GM23248 (cell line): ENCODE measurements at regions not wholly inside any gene's neighbourhood (a gene's known extent, or its start where the extent isn't known, plus 50 kb on each side); places are given as distances from the start of the nearest gene placed in this dataset.

ENCODE experiments used
- DNase-seq: peaks from one replicate; pipeline ENCODE4 v3.0.0-alpha.2; 2015
- H2AFZ ChIP-seq: fragments of 200-600 bp; sonication (generic); 2 replicates; pipeline ENCODE4 v1.6.1; 2016; ENCODE audit warnings: antibody characterized with exemption
- H3F3A ChIP-seq: fragments of 200-600 bp; sonication (generic); 2 replicates; pipeline ENCODE4 v1.6.1; 2016; ENCODE audit warnings: mild to moderate bottlenecking, antibody characterized with exemption, mixed run types; ENCODE audit not compliant: insufficient read depth
- H3K27ac ChIP-seq: fragments of 200-600 bp; sonication (generic); 2 replicates; pipeline ENCODE4 v1.5.1; 2016; ENCODE audit warnings: mild to moderate bottlenecking
- H3K27me3 ChIP-seq: fragments of 200-600 bp; sonication (generic); replicated peaks from 2 replicates; pipeline ENCODE4 v1.6.1; 2016; ENCODE audit warnings: mild to moderate bottlenecking; ENCODE audit not compliant: insufficient read depth
- H3K36me3 ChIP-seq: fragments of 200-600 bp; sonication (generic); 2 replicates; pipeline ENCODE4 v1.6.1; 2016; ENCODE audit warnings: low read depth, mild to moderate bottlenecking
- H3K4me1 ChIP-seq: fragments of 200-600 bp; sonication (generic); 2 replicates; pipeline ENCODE4 v1.6.1; 2016; ENCODE audit warnings: mild to moderate bottlenecking; ENCODE audit not compliant: insufficient read depth
- H3K4me2 ChIP-seq: fragments of 200-600 bp; sonication (generic); one replicate; pipeline ENCODE4 v1.6.1; 2016; ENCODE audit warnings: mild to moderate bottlenecking; ENCODE audit not compliant: unreplicated experiment
- H3K4me3 ChIP-seq: fragments of 200-600 bp; sonication (generic); 2 replicates; pipeline ENCODE4 v1.5.1; 2016; ENCODE audit warnings: mild to moderate bottlenecking
- H3K79me2 ChIP-seq: fragments of 200-600 bp; sonication (generic); 2 replicates; pipeline ENCODE4 v1.6.1; 2016; ENCODE audit warnings: mild to moderate bottlenecking; ENCODE audit not compliant: insufficient read depth
- H3K9ac ChIP-seq: fragments of 200-600 bp; sonication (generic); 2 replicates; pipeline ENCODE4 v1.6.1; 2016; ENCODE audit warnings: mild to moderate bottlenecking
- H3K9me2 ChIP-seq: fragments of 200-600 bp; sonication (generic); 2 replicates; pipeline ENCODE4 v1.6.1; 2016; ENCODE audit warnings: mixed run types, mild to moderate bottlenecking, moderate library complexity; ENCODE audit not compliant: insufficient read depth
- H3K9me3 ChIP-seq: fragments of 200-600 bp; sonication (generic); one replicate; pipeline ENCODE4 v1.6.1; 2017; ENCODE audit warnings: low read depth
- H4K20me1 ChIP-seq: fragments of 200-600 bp; sonication (generic); 2 replicates; pipeline ENCODE4 v1.6.0; 2016; ENCODE audit not compliant: insufficient read depth
- EZH2 ChIP-seq: fragments of 200-600 bp; sonication (generic); IDR thresholded peaks from 2 replicates; pipeline ENCODE4 v1.6.1; 2018; ENCODE audit warnings: antibody characterized with exemption, mild to moderate bottlenecking; ENCODE audit not compliant: insufficient read depth, poor library complexity, severe bottlenecking
- EZH2phosphoT487 ChIP-seq: fragments of 200-600 bp; sonication (generic); IDR thresholded peaks from 2 replicates; pipeline ENCODE4 v1.6.1; 2018; ENCODE audit warnings: antibody characterized with exemption, moderate library complexity, mild to moderate bottlenecking, low read depth; ENCODE audit not compliant: insufficient read depth
- WGBS, 2 experiments: methylation state at CpG; one replicate each; pipeline ENCODE4 v1.1.6; 2015 to 2017; ENCODE audit warnings: low lambda C conversion rate in 2 of 2, low coverage in 1 of 2; ENCODE audit errors: missing lambda C conversion rate in 2 of 2; 5-methylcytosine and 5-hydroxymethylcytosine counted together
- in situ Hi-C: fragments of 300-500 bp; cut with MboI; formaldehyde crosslinking; loops from 2 replicates; pipeline ENCODE4 v1.15.0; 2020

DNA sequence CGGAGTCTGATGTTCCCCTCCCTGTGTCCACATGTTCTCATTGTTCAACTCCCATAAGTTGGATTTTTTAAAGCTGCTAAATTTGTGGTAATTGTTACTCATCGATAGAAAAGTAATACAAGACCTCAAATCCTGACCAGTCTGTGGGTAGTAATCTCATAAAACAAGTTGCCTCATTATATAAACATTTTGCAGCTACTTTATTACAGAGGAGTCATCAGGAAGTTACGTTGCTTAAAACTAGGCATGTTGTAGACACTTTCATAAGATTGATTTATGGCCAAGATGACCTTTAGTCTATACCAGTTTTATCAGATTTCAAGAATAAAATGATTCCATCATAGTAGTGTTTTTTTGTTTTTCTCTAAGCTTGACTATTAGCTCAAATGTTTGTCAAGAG is 208.8 kb downstream of the GIPC2 start:
- WGBS, 2 experiments, result 13 to 18% methylated on average over 3 of the region's 3 CpGs
- peaks cover 17% of the 10 kb centered on the region for H3F3A ChIP-seq

GRCh38 chr1:78255383-78255782 is 209.6 kb downstream of the GIPC2 start:
- no peaks in the 10 kb centered on the region for H4K20me1 ChIP-seq
- H2AFZ ChIP-seq, result no peak overlapping the region
- H3K4me3 ChIP-seq, result no peak overlapping the region
- 0 out of 2 replicates have a peak, but pooled peaks cover 6% of the 10 kb centered on the region for H3K27me3 ChIP-seq
- H3K79me2 ChIP-seq, result no peaks in the 10 kb centered on the region
- no peak overlapping the region for H3K27ac ChIP-seq
- in situ Hi-C loops, result no loop called here
- no peaks in the 10 kb centered on the region for H3K36me3 ChIP-seq
- TF ChIP-seq EZH2phosphoT487 (no peak), EZH2 (no peak)
- H3K9me2 ChIP-seq, result no peaks in the 10 kb centered on the region
- H3K9ac ChIP-seq, result no peak overlapping the region
- H3K4me1 ChIP-seq, result peaks cover 25% of the 10 kb centered on the region
- DNase-seq, result peak; percentile 63
- H3K4me2 ChIP-seq, result peak overlapping the region; percentile 16
- H3K9me3 ChIP-seq, result no peaks in the 10 kb centered on the region
- 16% methylated on average over 2 of the region's 2 CpGs for WGBS, 2 experiments
- H3F3A ChIP-seq, result peaks cover 17% of the 10 kb centered on the region

More for the DNA sequence above, 208.8 kb downstream of the GIPC2 start:
- H3K79me2 ChIP-seq, result no peaks in the 10 kb centered on the region
- no peaks in the 10 kb centered on the region for H3K36me3 ChIP-seq
- peak overlapping the region; percentile 16 for H3K4me2 ChIP-seq
- no peaks in the 10 kb centered on the region for H3K9me2 ChIP-seq
- DNase-seq, result peak; percentile 79
- no peak overlapping the region for H2AFZ ChIP-seq
- H3K9ac ChIP-seq, result no peak overlapping the region
- no peaks in the 10 kb centered on the region for H3K9me3 ChIP-seq
- in situ Hi-C loops, result no loop called here
- H3K27me3 ChIP-seq, result 0 out of 2 replicates have a peak, but pooled peaks cover 1% of the 10 kb centered on the region
- no peaks in the 10 kb centered on the region for H4K20me1 ChIP-seq
- TF ChIP-seq EZH2phosphoT487, result peak; percentile 96
- no peak for TF ChIP-seq EZH2
- H3K4me3 ChIP-seq, result no peak overlapping the region
- peaks cover 25% of the 10 kb centered on the region for H3K4me1 ChIP-seq
- no peak overlapping the region for H3K27ac ChIP-seq

GRCh38 chr1:78255846-78256245 is 210.1 kb downstream of the GIPC2 start:
- Histone ChIP-seq H3K27me3 (0 out of 2 replicates have a peak, but pooled peaks cover 6% of the 10 kb centered on the region), H3K9me2 (no peaks in the 10 kb centered on the region), H3K79me2 (no peaks in the 10 kb centered on the region), H3F3A (peaks cover 17% of the 10 kb centered on the region), H3K4me1 (peaks cover 25% of the 10 kb centered on the region), H3K4me3 (no peak overlapping the region), H3K27ac (no peak overlapping the region), H3K36me3 (no peaks in the 10 kb centered on the region), H3K9me3 (no peaks in the 10 kb centered on the region), H3K9ac (no peak overlapping the region), H4K20me1 (no peaks in the 10 kb centered on the region), H3K4me2 (no peak overlapping the region), H2AFZ (no peak overlapping the region)
- no peak for TF ChIP-seq EZH2phosphoT487
- no peak for TF ChIP-seq EZH2
- in situ Hi-C loops, result no loop called here
- DNase-seq, result no peak
- 11 to 24% methylated on average over 1 of the region's 1 CpG for WGBS, 2 experiments

DNA sequence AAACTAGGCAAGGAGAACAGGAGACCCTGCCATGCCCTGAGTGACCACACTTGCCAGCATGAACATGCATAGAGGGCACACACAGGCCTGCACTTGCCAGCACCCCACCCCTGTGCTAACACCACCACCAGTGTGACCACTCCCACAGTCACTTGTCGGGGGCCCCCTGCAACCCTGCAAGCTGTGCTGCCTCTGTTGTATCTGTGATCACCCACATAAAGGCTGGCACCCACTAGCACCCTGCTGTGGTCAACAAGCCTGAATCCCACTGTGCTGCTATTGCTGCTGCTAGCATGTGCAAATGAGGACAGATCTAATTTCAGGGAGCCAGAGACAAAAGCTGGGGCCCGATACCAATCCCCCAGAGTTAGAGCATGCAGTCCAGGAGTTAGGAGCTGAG is 217.7 kb downstream of the GIPC2 start:
- Histone ChIP-seq H3K27ac (no peak overlapping the region), H4K20me1 (no peaks in the 10 kb centered on the region), H3K4me2 (no peak overlapping the region), H3K4me1 (no peaks in the 10 kb centered on the region), H3K79me2 (no peaks in the 10 kb centered on the region), H2AFZ (no peak overlapping the region), H3F3A (no peaks in the 10 kb centered on the region), H3K4me3 (no peak overlapping the region), H3K27me3 (0 out of 2 replicates have a peak, but pooled peaks cover 6% of the 10 kb centered on the region), H3K9me2 (no peaks in the 10 kb centered on the region), H3K9ac (no peak overlapping the region), H3K9me3 (no peaks in the 10 kb centered on the region), H3K36me3 (no peaks in the 10 kb centered on the region)
- DNase-seq, result no peak
- in situ Hi-C loops, result no loop called here
- WGBS, 2 experiments, result 75 to 91% methylated on average over 2 of the region's 2 CpGs
- TF ChIP-seq EZH2phosphoT487 (no peak), EZH2 (no peak)

- no peak for DNase-seq
- no peaks in the 10 kb centered on the region for H3K36me3 ChIP-seq
- no peak overlapping the region for H2AFZ ChIP-seq
- in situ Hi-C loops, result no loop called here
- TF ChIP-seq EZH2phosphoT487 (no peak), EZH2 (no peak)
- H4K20me1 ChIP-seq, result no peaks in the 10 kb centered on the region
- no peak overlapping the region for H3K4me2 ChIP-seq
- H3K79me2 ChIP-seq, result no peaks in the 10 kb centered on the region
- WGBS, 2 experiments, result 39 to 40% methylated on average over 1 of the region's 1 CpG
- no peaks in the 10 kb centered on the region for H3K9me2 ChIP-seq
- no peaks in the 10 kb centered on the region for H3F3A ChIP-seq
- no peaks in the 10 kb centered on the region for H3K9me3 ChIP-seq
- H3K27ac ChIP-seq, result no peak overlapping the region
- no peak overlapping the region for H3K9ac ChIP-seq
- H3K4me3 ChIP-seq, result no peak overlapping the region
- H3K4me1 ChIP-seq, result no peaks in the 10 kb centered on the region
- 0 out of 2 replicates have a peak, but pooled peaks cover 6% of the 10 kb centered on the region for H3K27me3 ChIP-seq
These were observed 218.2 kb downstream of the GIPC2 start for GRCh38 chr1:78263946-78264345.
